AG04450 (cell line): ENCODE measurements at regions not wholly inside any gene's neighbourhood (a gene's known extent, or its start where the extent isn't known, plus 50 kb on each side); places are given as distances from the start of the nearest gene placed in this dataset.

ENCODE experiments used
- CTCF ChIA-PET: fragments of 300-600, 350-600 bp; formaldehyde crosslinking; extraction: SDS; loops from one replicate; lab custom pipeline; 2022; ENCODE audit warnings: antibody characterized with exemption, inconsistent platforms; lab: Charles Lee
- POLR2A ChIA-PET: fragments of 350-600 bp; formaldehyde crosslinking; extraction: SDS; loops from one replicate; lab custom pipeline; 2021; ENCODE audit warnings: antibody characterized with exemption, inconsistent platforms; lab: Yijun Ruan, JAX
- DNase-seq: peaks from one replicate; pipeline ENCODE4 v3.0.0-alpha.2; 2011; ENCODE audit warnings: low read depth, low spot score
- H3K27ac ChIP-seq: one replicate; pipeline ENCODE4 v1.5.1; 2012; ENCODE audit warnings: low read depth, low read length, control low read depth
- H3K27me3 ChIP-seq: one replicate; pipeline ENCODE4 v1.6.0; 2012; ENCODE audit warnings: low read length; ENCODE audit not compliant: control insufficient read depth, insufficient read depth
- H3K4me3 ChIP-seq: 2 replicates; pipeline ENCODE4 v1.5.1; 2011; ENCODE audit warnings: mild to moderate bottlenecking, low read depth, low read length, control low read depth
- H3K9me3 ChIP-seq: 2 replicates; pipeline ENCODE4 v1.5.1; 2012; ENCODE audit warnings: low read length; ENCODE audit not compliant: control insufficient read depth, insufficient read depth
- TF ChIP-seq, protein P1 (sequence below): IDR thresholded peaks from 2 replicates; pipeline ENCODE4 v1.5.1; 2011; ENCODE audit warnings: low read depth, low read length, control low read depth, inconsistent platforms

DNA sequence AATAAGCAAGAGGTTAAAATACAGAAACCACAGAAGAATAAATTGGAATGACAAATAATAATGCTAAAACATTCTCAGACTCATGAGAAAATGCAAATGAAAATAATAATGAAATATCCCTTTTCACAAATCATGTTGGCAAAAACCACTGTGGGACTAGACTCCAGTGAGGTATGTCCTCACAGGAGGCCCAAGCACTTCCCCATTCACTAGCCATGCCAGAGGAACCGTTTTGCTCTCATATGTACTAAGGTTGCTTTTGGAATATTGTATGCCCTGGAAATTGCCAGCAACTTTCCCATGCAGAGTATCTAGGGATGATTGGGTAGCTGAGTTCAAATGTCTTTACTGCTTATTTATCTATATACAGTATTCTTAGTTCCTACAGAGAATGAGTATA lies 106.2 kb upstream of the CHORDC1 start:
- no peaks in the 10 kb centered on the region for H3K27me3 ChIP-seq
- TF ChIP-seq, protein P1, sequence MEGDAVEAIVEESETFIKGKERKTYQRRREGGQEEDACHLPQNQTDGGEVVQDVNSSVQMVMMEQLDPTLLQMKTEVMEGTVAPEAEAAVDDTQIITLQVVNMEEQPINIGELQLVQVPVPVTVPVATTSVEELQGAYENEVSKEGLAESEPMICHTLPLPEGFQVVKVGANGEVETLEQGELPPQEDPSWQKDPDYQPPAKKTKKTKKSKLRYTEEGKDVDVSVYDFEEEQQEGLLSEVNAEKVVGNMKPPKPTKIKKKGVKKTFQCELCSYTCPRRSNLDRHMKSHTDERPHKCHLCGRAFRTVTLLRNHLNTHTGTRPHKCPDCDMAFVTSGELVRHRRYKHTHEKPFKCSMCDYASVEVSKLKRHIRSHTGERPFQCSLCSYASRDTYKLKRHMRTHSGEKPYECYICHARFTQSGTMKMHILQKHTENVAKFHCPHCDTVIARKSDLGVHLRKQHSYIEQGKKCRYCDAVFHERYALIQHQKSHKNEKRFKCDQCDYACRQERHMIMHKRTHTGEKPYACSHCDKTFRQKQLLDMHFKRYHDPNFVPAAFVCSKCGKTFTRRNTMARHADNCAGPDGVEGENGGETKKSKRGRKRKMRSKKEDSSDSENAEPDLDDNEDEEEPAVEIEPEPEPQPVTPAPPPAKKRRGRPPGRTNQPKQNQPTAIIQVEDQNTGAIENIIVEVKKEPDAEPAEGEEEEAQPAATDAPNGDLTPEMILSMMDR = no peak
- no peak for DNase-seq
- H3K9me3 ChIP-seq = no peaks in the 10 kb centered on the region; the same call in 1 of the 2 replicates
- no peak overlapping the region for H3K4me3 ChIP-seq
- POLR2A ChIA-PET = no interaction called here
- H3K27ac ChIP-seq = no peak overlapping the region
- CTCF ChIA-PET = no interaction called here

DNA sequence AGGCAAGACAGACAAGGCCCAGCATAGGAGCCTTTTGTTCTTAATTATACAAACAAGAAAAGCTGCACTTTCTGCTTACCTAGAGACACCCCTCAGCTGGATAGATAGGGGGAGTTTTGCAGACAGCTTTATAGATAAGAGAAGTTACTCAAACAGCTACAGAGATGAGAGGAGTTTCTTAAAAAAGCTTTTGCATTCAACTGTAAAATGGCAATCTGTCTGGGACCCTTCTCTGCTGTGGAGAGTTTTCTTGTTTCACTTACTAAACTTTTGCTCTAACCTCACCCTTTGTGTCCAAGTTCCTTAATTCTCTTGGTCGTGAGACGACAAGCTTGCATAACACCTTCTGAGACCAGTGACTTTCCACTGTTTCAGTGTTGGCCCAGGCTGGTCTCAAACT lies 103.8 kb upstream of the CHORDC1 start:
- TF ChIP-seq, protein P1 = no peak
- DNase-seq = no peak
- H3K27ac ChIP-seq = no peak overlapping the region
- no peaks in the 10 kb centered on the region for H3K27me3 ChIP-seq
- ChIA-PET POLR2A (no interaction called here), CTCF (no interaction called here)
- H3K9me3 ChIP-seq = no peaks in the 10 kb centered on the region; the same call in 1 of the 2 replicates
- H3K4me3 ChIP-seq = no peak overlapping the region

DNA sequence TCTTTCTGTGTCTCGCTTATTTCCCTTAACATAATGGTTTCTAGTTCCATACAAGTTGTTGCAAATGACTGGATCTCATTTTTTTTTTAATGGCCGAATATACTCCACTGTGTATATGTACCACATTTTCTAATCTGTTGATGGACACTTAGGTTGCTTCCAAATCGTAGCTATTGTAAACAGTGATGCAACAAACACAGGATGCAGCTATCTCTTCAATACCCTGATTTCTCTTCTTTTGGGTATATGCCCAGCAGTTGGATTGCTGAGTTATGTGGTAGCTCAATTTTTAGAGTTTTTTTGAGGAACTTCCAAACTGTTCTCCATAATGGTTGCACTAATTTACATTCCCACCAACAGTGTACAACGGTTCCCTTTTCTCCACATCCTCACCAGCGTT lies 100.4 kb upstream of the CHORDC1 start:
- Histone ChIP-seq H3K27ac (no peak overlapping the region), H3K4me3 (no peak overlapping the region), H3K9me3 (peaks cover 3% of the 10 kb centered on the region), H3K27me3 (no peaks in the 10 kb centered on the region)
- DNase-seq = no peak
- TF ChIP-seq, protein P1 = no peak
- POLR2A ChIA-PET = no interaction called here
- CTCF ChIA-PET = no interaction called here

DNA sequence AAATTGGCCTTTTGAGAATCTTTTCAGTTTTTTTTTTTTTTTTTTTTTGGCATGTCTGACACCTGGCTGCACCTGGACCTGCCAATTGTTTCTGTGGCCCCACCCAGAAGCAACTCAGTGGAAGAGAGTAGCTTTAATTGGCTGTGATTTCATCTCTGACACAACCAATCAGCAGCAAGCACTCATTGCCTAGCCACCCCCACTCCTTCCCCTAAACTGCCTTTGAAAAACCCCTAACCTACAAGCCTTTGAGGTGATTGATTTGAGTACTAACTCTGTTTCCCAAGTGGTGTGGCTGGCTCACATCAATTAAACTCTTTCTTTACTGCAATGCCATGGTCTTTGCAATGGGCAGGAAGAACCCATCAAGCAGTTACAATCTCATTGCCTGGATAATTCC lies 98.2 kb upstream of the CHORDC1 start:
- Histone ChIP-seq H3K9me3 (peaks cover 3% of the 10 kb centered on the region; the same call in 1 of the 2 replicates), H3K27me3 (no peaks in the 10 kb centered on the region), H3K4me3 (no peak overlapping the region), H3K27ac (no peak overlapping the region)
- TF ChIP-seq, protein P1 = no peak
- POLR2A ChIA-PET = no interaction called here
- CTCF ChIA-PET = no interaction called here
- DNase-seq = no peak

DNA sequence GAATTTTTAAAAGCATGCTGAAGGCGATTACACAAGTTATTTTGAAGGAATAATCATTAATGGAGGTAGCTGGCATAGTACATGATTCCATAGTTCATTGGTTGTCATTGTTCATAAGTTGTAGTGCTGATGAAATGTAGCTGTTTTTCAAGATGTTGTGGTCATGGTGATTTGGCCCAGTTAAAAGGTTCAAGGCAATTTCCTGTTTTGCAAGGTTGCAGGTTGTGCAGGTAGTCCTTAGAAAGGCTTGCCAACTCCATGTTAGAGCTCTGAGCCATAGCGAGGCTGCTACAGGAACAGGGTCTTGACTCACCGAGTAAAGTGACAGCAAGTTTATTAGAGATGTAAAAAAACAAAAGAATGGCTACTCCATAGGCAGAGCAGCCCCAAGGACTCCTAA lies 95.8 kb upstream of the CHORDC1 start:
- Histone ChIP-seq H3K27ac (no peak overlapping the region), H3K9me3 (peaks cover 3% of the 10 kb centered on the region; the same call in 1 of the 2 replicates), H3K4me3 (no peak overlapping the region), H3K27me3 (no peaks in the 10 kb centered on the region)
- CTCF ChIA-PET = no interaction called here
- no peak for DNase-seq
- POLR2A ChIA-PET = no interaction called here
- TF ChIP-seq, protein P1 = no peak
